Breast epithelium (tissue), 4 donors: ENCODE measurements at regions not wholly inside any gene's neighbourhood (a gene's known extent, or its start where the extent isn't known, plus 50 kb on each side); places are given as distances from the start of the nearest gene placed in this dataset.

Experiments used
- DNase-seq, 2 donors: peaks; one replicate each; pipeline ENCODE4 v3.0.0-alpha.2; 2019; ENCODE audit warnings: low spot score in 2 of 2
- H3K27ac ChIP-seq, 2 donors: fragments of 200-600 bp; sonication (generic) in 1 of 2; one replicate each; pipeline ENCODE4 v1.5.1; 2016 to 2019; ENCODE audit warnings: mild to moderate bottlenecking in 1 of 2
- H3K27me3 ChIP-seq, 2 donors: fragments of 200-600 bp; sonication (generic) in 1 of 2; one replicate each; pipeline versions ENCODE4 v1.5.1 to v1.6.0; 2017 to 2019; ENCODE audit warnings: control low read depth in 1 of 2, mild to moderate bottlenecking in 1 of 2
- H3K36me3 ChIP-seq: fragments of 200-600 bp; one replicate; pipeline ENCODE4 v1.5.1; 2019
- H3K4me1 ChIP-seq, 2 donors: fragments of 200-600 bp; sonication (generic); one replicate each; pipeline ENCODE4 v1.5.1; 2016 to 2019; ENCODE audit warnings: control low read depth in 1 of 2
- H3K4me3 ChIP-seq, 3 donors: fragments of 200-600 bp; sonication (generic); 1 replicate in 2 of 3; 2 replicates in 1 of 3; pipeline ENCODE4 v1.5.1; 2016 to 2019; ENCODE audit warnings: mild to moderate bottlenecking in 3 of 3, moderate library complexity in 2 of 3
- H3K9me3 ChIP-seq, 2 donors: fragments of 200-600 bp; sonication (generic) in 1 of 2; one replicate each; pipeline ENCODE4 v1.5.1; 2016 to 2019; ENCODE audit warnings: control low read depth in 1 of 2
- POLR2A ChIP-seq: fragments of 450-650 bp; IDR thresholded peaks from one replicate; pipeline ENCODE4 v1.6.1; 2016; ENCODE audit warnings: antibody characterized with exemption, mild to moderate bottlenecking, moderate library complexity
- POLR2AphosphoS5 ChIP-seq, 3 donors: sonication (generic); formaldehyde crosslinking; IDR thresholded peaks; one replicate each; pipeline ENCODE4 v1.6.1; 2017; ENCODE audit warnings: antibody characterized with exemption in 3 of 3
- intact Hi-C: fragments of 100-400 bp; cut with DNase I; formaldehyde crosslinking; loops from one replicate; pipeline ENCODE4 v1.15.1; 2023; ENCODE audit warnings: low total_unique reads
- TF ChIP-seq, protein P1 (sequence below), 3 donors: fragments of 450-650 bp; IDR thresholded peaks; one replicate each; pipeline ENCODE4 v1.5.1; 2016 to 2017; ENCODE audit warnings: antibody characterized with exemption in 3 of 3, mild to moderate bottlenecking in 3 of 3, moderate library complexity in 3 of 3

GRCh38 chr9:22700171-22700570 is 253.5 kb downstream of the DMRTA1 start:
- H3K4me1 ChIP-seq = no peaks in the 10 kb centered on the region
- H3K4me3 ChIP-seq = no peak overlapping the region
- no peak for DNase-seq
- H3K9me3 ChIP-seq = no peaks in the 10 kb centered on the region
- H3K27ac ChIP-seq = no peak overlapping the region
- no peaks in the 10 kb centered on the region for H3K36me3 ChIP-seq
- intact Hi-C loops = no loop called here
- H3K27me3 ChIP-seq = no peaks in the 10 kb centered on the region
- no peak for TF ChIP-seq POLR2AphosphoS5 (IDR thresholded peaks at IDR 0.05)
- TF ChIP-seq POLR2A = no peak
- TF ChIP-seq, protein P1, sequence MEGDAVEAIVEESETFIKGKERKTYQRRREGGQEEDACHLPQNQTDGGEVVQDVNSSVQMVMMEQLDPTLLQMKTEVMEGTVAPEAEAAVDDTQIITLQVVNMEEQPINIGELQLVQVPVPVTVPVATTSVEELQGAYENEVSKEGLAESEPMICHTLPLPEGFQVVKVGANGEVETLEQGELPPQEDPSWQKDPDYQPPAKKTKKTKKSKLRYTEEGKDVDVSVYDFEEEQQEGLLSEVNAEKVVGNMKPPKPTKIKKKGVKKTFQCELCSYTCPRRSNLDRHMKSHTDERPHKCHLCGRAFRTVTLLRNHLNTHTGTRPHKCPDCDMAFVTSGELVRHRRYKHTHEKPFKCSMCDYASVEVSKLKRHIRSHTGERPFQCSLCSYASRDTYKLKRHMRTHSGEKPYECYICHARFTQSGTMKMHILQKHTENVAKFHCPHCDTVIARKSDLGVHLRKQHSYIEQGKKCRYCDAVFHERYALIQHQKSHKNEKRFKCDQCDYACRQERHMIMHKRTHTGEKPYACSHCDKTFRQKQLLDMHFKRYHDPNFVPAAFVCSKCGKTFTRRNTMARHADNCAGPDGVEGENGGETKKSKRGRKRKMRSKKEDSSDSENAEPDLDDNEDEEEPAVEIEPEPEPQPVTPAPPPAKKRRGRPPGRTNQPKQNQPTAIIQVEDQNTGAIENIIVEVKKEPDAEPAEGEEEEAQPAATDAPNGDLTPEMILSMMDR (IDR thresholded peaks at IDR 0.05) = no peak

DNA sequence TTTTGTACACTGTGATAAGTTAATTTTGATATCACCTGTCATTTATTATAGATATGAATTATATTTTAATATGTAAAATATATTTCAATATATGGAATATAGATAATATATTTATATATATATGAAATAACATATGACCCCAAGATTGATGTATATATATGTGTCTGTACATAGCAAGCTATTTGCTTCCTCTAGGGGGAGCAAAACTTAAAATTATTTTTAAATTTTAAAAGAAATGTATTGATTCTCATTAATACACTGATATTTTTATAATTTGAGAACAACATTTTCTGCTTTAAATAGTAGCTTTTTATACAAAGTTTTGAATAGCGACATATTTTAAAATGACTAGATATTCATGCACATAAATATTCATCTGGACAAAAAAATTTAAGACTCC is 272.0 kb downstream of the DMRTA1 start:
- TF ChIP-seq POLR2AphosphoS5 (IDR thresholded peaks at IDR 0.05) (no peak), POLR2A (no peak)
- H3K4me1 ChIP-seq = no peaks in the 10 kb centered on the region
- DNase-seq = no peak
- H3K27me3 ChIP-seq = no peaks in the 10 kb centered on the region
- no peaks in the 10 kb centered on the region for H3K36me3 ChIP-seq
- no peak overlapping the region for H3K4me3 ChIP-seq
- intact Hi-C loops = no loop called here
- no peak overlapping the region for H3K27ac ChIP-seq
- no peaks in the 10 kb centered on the region for H3K9me3 ChIP-seq

DNA sequence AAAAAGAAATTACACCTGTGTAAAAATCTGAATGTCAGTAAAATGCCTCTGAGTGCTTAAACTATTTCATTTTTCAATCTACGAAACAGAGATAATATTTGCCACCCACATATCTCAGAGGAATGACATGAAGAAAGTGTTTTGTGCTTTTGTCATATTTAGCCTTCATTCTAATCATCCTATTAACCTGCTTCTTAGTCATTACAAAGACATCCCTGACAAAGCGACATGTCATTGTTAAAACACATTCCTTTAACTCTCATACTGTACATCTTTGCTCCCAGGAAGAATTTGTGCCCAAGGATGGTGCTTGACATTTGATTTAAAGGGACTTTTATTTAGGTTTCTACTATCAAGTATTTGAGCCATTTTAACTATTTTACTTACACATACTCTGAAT is 275.9 kb downstream of the DMRTA1 start:
- DNase-seq = no peak
- Histone ChIP-seq H3K9me3 (no peaks in the 10 kb centered on the region), H3K36me3 (no peaks in the 10 kb centered on the region), H3K4me3 (no peak overlapping the region), H3K4me1 (no peaks in the 10 kb centered on the region), H3K27ac (no peak overlapping the region), H3K27me3 (no peaks in the 10 kb centered on the region)
- intact Hi-C loops = no loop called here
- TF ChIP-seq POLR2AphosphoS5 (IDR thresholded peaks at IDR 0.05) = no peak
- TF ChIP-seq, protein P1 (IDR thresholded peaks at IDR 0.05) = no peak
- TF ChIP-seq POLR2A = no peak

DNA sequence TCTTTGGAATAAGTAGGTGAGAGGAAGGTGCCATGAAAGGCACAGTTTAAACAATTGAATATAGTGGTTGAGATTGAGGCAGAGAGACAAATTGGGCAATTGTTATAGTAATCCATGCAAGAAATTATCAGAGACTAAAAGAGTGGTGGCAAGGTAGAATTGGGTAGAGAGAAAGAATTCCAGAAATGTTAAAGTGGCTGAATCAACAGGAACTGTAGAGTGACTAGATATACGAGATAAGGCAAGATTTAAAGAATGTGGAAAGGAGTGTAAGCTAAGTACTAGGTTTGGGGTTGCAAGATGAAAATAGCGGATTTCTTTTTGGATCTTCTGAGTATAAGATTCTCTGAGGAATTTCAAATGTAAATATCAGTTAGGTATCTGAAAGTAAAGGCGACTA is 285.2 kb downstream of the DMRTA1 start:
- Histone ChIP-seq H3K9me3 (no peaks in the 10 kb centered on the region), H3K27me3 (no peaks in the 10 kb centered on the region), H3K36me3 (no peaks in the 10 kb centered on the region), H3K27ac (no peak overlapping the region), H3K4me1 (no peaks in the 10 kb centered on the region), H3K4me3 (no peak overlapping the region)
- intact Hi-C loops = no loop called here
- no peak for DNase-seq
- TF ChIP-seq, protein P1 (IDR thresholded peaks at IDR 0.05) = no peak
- TF ChIP-seq POLR2AphosphoS5 (IDR thresholded peaks at IDR 0.05) (no peak), POLR2A (no peak)

- Histone ChIP-seq H3K9me3 (no peaks in the 10 kb centered on the region), H3K4me3 (no peak overlapping the region), H3K36me3 (no peaks in the 10 kb centered on the region), H3K27ac (no peak overlapping the region), H3K27me3 (no peaks in the 10 kb centered on the region), H3K4me1 (no peaks in the 10 kb centered on the region)
- TF ChIP-seq, protein P1 (IDR thresholded peaks at IDR 0.05) = no peak
- TF ChIP-seq POLR2AphosphoS5 (IDR thresholded peaks at IDR 0.05) (no peak), POLR2A (no peak)
- no peak for DNase-seq
- intact Hi-C loops = no loop called here
Observed at GRCh38 chr9:22739712-22740111, 293.1 kb downstream of the DMRTA1 start.

DNA sequence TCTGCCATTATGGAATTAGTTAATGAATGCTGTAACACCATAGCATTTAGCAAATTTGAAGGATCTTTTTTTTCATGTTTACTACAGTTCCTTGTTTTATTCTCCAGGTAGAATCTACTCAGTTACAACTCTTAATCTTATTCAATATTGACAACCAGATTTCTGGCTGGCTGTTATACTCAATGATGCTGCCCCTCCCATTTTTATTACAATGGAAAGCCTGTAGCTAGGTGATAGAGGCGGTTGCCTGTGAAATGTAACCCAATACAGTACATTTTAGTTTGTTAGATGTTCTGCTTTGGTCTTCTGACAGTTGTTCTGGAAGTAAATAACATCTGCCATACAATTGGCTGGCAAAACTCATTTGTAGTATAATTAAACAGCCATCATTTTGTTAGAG is 294.2 kb downstream of the DMRTA1 start:
- no peak for TF ChIP-seq POLR2AphosphoS5 (IDR thresholded peaks at IDR 0.05)
- no peak for TF ChIP-seq POLR2A
- TF ChIP-seq, protein P1 (IDR thresholded peaks at IDR 0.05) = no peak
- Histone ChIP-seq H3K9me3 (no peaks in the 10 kb centered on the region), H3K27me3 (no peaks in the 10 kb centered on the region), H3K4me3 (no peak overlapping the region), H3K27ac (no peak overlapping the region), H3K4me1 (no peaks in the 10 kb centered on the region), H3K36me3 (no peaks in the 10 kb centered on the region)
- DNase-seq = no peak
- intact Hi-C loops = no loop called here
